ENCODE measurements at regions not wholly inside any gene's neighbourhood (a gene's known extent, or its start where the extent isn't known, plus 50 kb on each side); places are given as distances from the start of the nearest gene placed in this dataset.

- no peak overlapping the region for H3K4me2 ChIP-seq
- H2AFZ ChIP-seq (ENCODE audit: low read depth) = no peak overlapping the region
- H3K27ac ChIP-seq = no peak overlapping the region
- TF ChIP-seq CTCF (conservative IDR thresholded peaks at IDR 0.05; ENCODE audit: low read depth, low read length) = no peak
- no peaks in the 10 kb centered on the region for H3K36me3 ChIP-seq (ENCODE audit: insufficient read depth)
- no peaks in the 10 kb centered on the region for H3K4me1 ChIP-seq (ENCODE audit: low read depth, poor library complexity, severe bottlenecking)
- H3K27me3 ChIP-seq (ENCODE audit: insufficient read depth, low read depth) = no peaks in the 10 kb centered on the region
- no peaks in the 10 kb centered on the region for H3K79me2 ChIP-seq (ENCODE audit: insufficient read depth, low read depth)
- H4K20me1 ChIP-seq (ENCODE audit: insufficient read depth) = no peaks in the 10 kb centered on the region
- H3K4me3 ChIP-seq (IDR thresholded peaks at IDR 0.05; ENCODE audit: insufficient read depth, low read depth, low read length) = no peak overlapping the region
- no peak overlapping the region for H3K9ac ChIP-seq
Observed at GRCh38 chr3:99111235-99111634, 209.7 kb upstream of the DCBLD2 start.

- no peaks in the 10 kb centered on the region for H3K36me3 ChIP-seq (ENCODE audit: insufficient read depth)
- H3K79me2 ChIP-seq (ENCODE audit: insufficient read depth, low read depth) = no peaks in the 10 kb centered on the region
- H3K27ac ChIP-seq = no peak overlapping the region
- no peak overlapping the region for H2AFZ ChIP-seq (ENCODE audit: low read depth)
- H3K4me2 ChIP-seq = no peak overlapping the region
- H3K9ac ChIP-seq = no peak overlapping the region
- no peaks in the 10 kb centered on the region for H3K27me3 ChIP-seq (ENCODE audit: insufficient read depth, low read depth)
- no peaks in the 10 kb centered on the region for H4K20me1 ChIP-seq (ENCODE audit: insufficient read depth)
- H3K4me1 ChIP-seq (ENCODE audit: low read depth, poor library complexity, severe bottlenecking) = no peaks in the 10 kb centered on the region
- no peak for TF ChIP-seq CTCF (conservative IDR thresholded peaks at IDR 0.05; ENCODE audit: low read depth, low read length)
- no peak overlapping the region for H3K4me3 ChIP-seq (IDR thresholded peaks at IDR 0.05; ENCODE audit: insufficient read depth, low read depth, low read length)
Observed at GRCh38 chr3:99110401-99110800, 208.9 kb upstream of the DCBLD2 start.

DNA sequence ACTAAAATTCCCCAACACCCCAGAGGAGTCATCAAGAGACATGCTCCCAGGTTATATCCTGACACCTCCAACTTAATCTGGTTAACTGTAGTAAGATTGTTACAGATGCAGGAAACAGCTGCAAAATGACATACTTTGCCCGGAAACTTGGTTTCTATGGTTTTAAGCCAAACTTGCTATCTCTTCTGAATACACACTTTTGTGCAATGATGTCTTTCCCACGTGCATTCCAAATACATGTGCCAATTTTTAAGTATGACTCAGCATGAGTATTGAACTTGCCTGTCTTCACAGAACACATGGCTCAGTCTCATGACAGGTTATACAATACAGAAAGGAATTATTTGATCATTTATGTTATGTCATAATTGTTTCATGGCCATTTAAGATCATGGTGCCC lies 207.0 kb upstream of the DCBLD2 start:
- no peaks in the 10 kb centered on the region for H3K79me2 ChIP-seq (ENCODE audit: insufficient read depth, low read depth)
- H3K9ac ChIP-seq = no peak overlapping the region
- H2AFZ ChIP-seq (ENCODE audit: low read depth) = no peak overlapping the region
- no peak overlapping the region for H3K4me2 ChIP-seq
- H3K4me3 ChIP-seq (IDR thresholded peaks at IDR 0.05; ENCODE audit: insufficient read depth, low read depth, low read length) = no peak overlapping the region
- H3K27ac ChIP-seq = no peak overlapping the region
- TF ChIP-seq CTCF (conservative IDR thresholded peaks at IDR 0.05; ENCODE audit: low read depth, low read length) = no peak
- H3K27me3 ChIP-seq (ENCODE audit: insufficient read depth, low read depth) = no peaks in the 10 kb centered on the region
- no peaks in the 10 kb centered on the region for H3K36me3 ChIP-seq (ENCODE audit: insufficient read depth)
- H4K20me1 ChIP-seq (ENCODE audit: insufficient read depth) = no peaks in the 10 kb centered on the region
- H3K4me1 ChIP-seq (ENCODE audit: low read depth, poor library complexity, severe bottlenecking) = no peaks in the 10 kb centered on the region

GRCh38 chr3:99094606-99095005 lies 193.1 kb upstream of the DCBLD2 start:
- Histone ChIP-seq H3K79me2 (ENCODE audit: insufficient read depth, low read depth) (no peaks in the 10 kb centered on the region), H3K4me1 (ENCODE audit: low read depth, poor library complexity, severe bottlenecking) (no peaks in the 10 kb centered on the region), H2AFZ (ENCODE audit: low read depth) (no peak overlapping the region), H3K36me3 (ENCODE audit: insufficient read depth) (no peaks in the 10 kb centered on the region), H3K27me3 (ENCODE audit: insufficient read depth, low read depth) (no peaks in the 10 kb centered on the region), H3K4me2 (no peak overlapping the region), H3K27ac (no peak overlapping the region), H3K4me3 (IDR thresholded peaks at IDR 0.05; ENCODE audit: insufficient read depth, low read depth, low read length) (no peak overlapping the region), H4K20me1 (ENCODE audit: insufficient read depth) (no peaks in the 10 kb centered on the region), H3K9ac (no peak overlapping the region)
- no peak for TF ChIP-seq CTCF (conservative IDR thresholded peaks at IDR 0.05; ENCODE audit: low read depth, low read length)

DNA sequence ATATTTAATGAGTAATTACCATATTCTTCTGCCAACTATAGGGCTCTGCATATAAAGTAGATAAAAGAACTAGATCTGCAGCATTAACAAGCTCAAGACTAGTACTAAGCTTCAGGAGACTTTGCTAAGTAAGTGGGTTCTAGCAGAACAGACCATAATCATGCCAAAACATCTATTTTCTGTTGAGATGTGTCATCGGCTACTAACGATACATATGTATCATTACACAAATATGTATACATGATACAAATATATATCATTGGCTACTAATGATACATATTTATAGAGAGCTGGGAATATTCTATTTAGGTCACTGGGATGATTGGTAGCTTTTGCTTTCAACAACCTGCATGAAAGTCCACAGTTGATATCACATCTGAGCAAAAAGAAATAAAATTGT lies 185.8 kb upstream of the DCBLD2 start:
- no peak for TF ChIP-seq CTCF (conservative IDR thresholded peaks at IDR 0.05; ENCODE audit: low read depth, low read length)
- H3K4me2 ChIP-seq = no peak overlapping the region
- H3K27me3 ChIP-seq (ENCODE audit: insufficient read depth, low read depth) = no peaks in the 10 kb centered on the region
- no peak overlapping the region for H3K9ac ChIP-seq
- H3K27ac ChIP-seq = no peak overlapping the region
- no peaks in the 10 kb centered on the region for H3K4me1 ChIP-seq (ENCODE audit: low read depth, poor library complexity, severe bottlenecking)
- H4K20me1 ChIP-seq (ENCODE audit: insufficient read depth) = no peaks in the 10 kb centered on the region
- H3K4me3 ChIP-seq (IDR thresholded peaks at IDR 0.05; ENCODE audit: insufficient read depth, low read depth, low read length) = no peak overlapping the region
- H3K36me3 ChIP-seq (ENCODE audit: insufficient read depth) = no peaks in the 10 kb centered on the region
- no peaks in the 10 kb centered on the region for H3K79me2 ChIP-seq (ENCODE audit: insufficient read depth, low read depth)
- H2AFZ ChIP-seq (ENCODE audit: low read depth) = no peak overlapping the region
